Natural killer cell (primary cell): ENCODE measurements at regions not wholly inside any gene's neighbourhood (a gene's known extent, or its start where the extent isn't known, plus 50 kb on each side); places are given as distances from the start of the nearest gene placed in this dataset.

Source experiments
- ATAC-seq, 3 donors: fragments of 150-1000 bp in 2 of 3; fragments of 200-7000 bp in 1 of 3; cut with Tn5 transposase; 1 replicate in 1 of 3; 2 replicates in 2 of 3; pipeline ENCODE4 v1.10.0; 2021; ENCODE audit warnings: mild to moderate bottlenecking in 2 of 3, moderate library complexity in 2 of 3
- DNase-seq, 2 donors: peaks; one replicate each; pipeline versions ENCODE4 v3.0.0 to v3.0.0-alpha.2; 2013 to 2021; ENCODE audit warnings: mixed read lengths in 1 of 2
- H3K27ac ChIP-seq: one replicate; pipeline ENCODE4 v1.5.1; 2013; ENCODE audit warnings: mild to moderate bottlenecking, low read length
- H3K27me3 ChIP-seq: one replicate; pipeline ENCODE4 v1.6.1; 2013; ENCODE audit warnings: low read length; ENCODE audit not compliant: control insufficient read depth, insufficient read depth
- H3K36me3 ChIP-seq: one replicate; pipeline ENCODE4 v1.6.1; 2013; ENCODE audit warnings: low read length; ENCODE audit not compliant: control insufficient read depth, insufficient read depth
- H3K4me1 ChIP-seq: one replicate; pipeline ENCODE4 v1.6.1; 2013; ENCODE audit warnings: low read length; ENCODE audit not compliant: control insufficient read depth, insufficient read depth
- H3K4me3 ChIP-seq: one replicate; pipeline ENCODE4 v1.5.1; 2013; ENCODE audit warnings: low read length
- H3K9me3 ChIP-seq: one replicate; pipeline ENCODE4 v1.6.1; 2013; ENCODE audit warnings: low read length; ENCODE audit not compliant: control insufficient read depth, insufficient read depth
- H3K27ac Mint-ChIP-seq, 2 donors: one replicate each; pipeline ENCODE4 v1.8.0; 2022; ENCODE audit warnings: mild to moderate bottlenecking in 2 of 2, mixed read lengths in 2 of 2, moderate library complexity in 1 of 2
- H3K27me3 Mint-ChIP-seq, 2 donors: one replicate each; pipeline ENCODE4 v1.8.0; 2022; ENCODE audit warnings: low read depth in 2 of 2, mixed read lengths in 2 of 2
- H3K36me3 Mint-ChIP-seq: one replicate; pipeline ENCODE4 v1.8.0; 2022; ENCODE audit warnings: mixed read lengths
- H3K4me1 Mint-ChIP-seq, 2 donors: one replicate each; pipeline ENCODE4 v1.8.0; 2022; ENCODE audit warnings: mixed read lengths in 2 of 2
- H3K4me3 Mint-ChIP-seq: one replicate; pipeline ENCODE4 v1.8.0; 2022; ENCODE audit warnings: mild to moderate bottlenecking, moderate library complexity, mixed read lengths
- H3K9me3 Mint-ChIP-seq, 2 donors: one replicate each; pipeline ENCODE4 v1.8.0; 2022; ENCODE audit warnings: mixed read lengths in 2 of 2
- WGBS: methylation state at CpG from one replicate; pipeline ENCODE4 v1.1.7; 2013; ENCODE audit warnings: missing lambda C conversion rate; ENCODE audit not compliant: insufficient coverage; 5-methylcytosine and 5-hydroxymethylcytosine counted together
- intact Hi-C: fragments of 100-400 bp; cut with micrococcal nuclease; formaldehyde crosslinking; loops from one replicate; pipeline ENCODE4 v1.14.2; 2022
- TF ChIP-seq, protein P1 (sequence below): fragments of 200-600 bp; IDR thresholded peaks from one replicate; pipeline ENCODE4 v1.8.0; 2022; ENCODE audit warnings: antibody characterized with exemption

DNA sequence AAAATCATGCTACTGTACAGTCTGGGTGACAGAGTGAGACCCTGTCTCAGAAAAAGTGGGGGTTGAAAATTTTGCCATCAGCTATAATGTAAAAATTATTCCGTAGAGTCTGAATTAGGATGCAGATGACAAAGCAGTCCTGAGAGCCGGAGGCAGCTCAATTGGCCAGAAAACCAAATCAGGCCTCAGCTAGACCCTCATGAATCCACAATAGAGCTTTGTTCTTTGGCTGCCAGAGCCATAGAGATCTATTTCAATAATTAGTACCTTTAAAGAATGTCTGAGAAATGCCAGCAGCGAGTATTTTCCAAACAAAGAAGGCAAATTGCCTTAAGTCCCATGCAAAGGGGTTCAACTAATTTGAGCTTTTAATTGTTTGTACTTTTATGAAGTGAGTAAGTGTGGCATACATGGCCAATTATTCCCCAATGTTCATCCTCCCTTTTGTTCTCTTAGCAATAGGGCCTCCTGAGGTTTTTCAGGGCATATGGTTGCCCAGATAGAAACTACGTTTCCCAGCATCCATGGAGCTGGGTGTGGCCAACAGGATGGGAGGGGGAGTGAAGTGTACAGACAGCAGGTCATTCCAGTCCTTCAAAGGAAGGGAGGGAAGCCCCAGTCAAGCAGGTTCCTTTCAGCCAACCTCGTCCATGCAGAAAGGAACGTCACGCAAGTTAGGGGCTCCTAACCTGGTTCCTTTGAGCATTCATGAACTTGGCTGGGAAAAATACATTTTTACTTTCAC, 211.3 kb upstream of the APCDD1 start:
- no peak overlapping the region for H3K27ac ChIP-seq
- WGBS, result 77% methylated on average over 7 of the region's 7 CpGs
- no peaks in the 10 kb centered on the region for H3K27me3 ChIP-seq
- ATAC-seq, result no peak
- no peak overlapping the region for H3K27ac Mint-ChIP-seq
- no peaks in the 10 kb centered on the region for H3K36me3 Mint-ChIP-seq
- no peaks in the 10 kb centered on the region for H3K9me3 Mint-ChIP-seq
- no peak for DNase-seq
- H3K4me1 Mint-ChIP-seq, result no peaks in the 10 kb centered on the region
- intact Hi-C loops, result no loop called here
- no peak overlapping the region for H3K4me3 ChIP-seq
- H3K9me3 ChIP-seq, result no peaks in the 10 kb centered on the region
- no peak overlapping the region for H3K4me3 Mint-ChIP-seq
- H3K36me3 ChIP-seq, result no peaks in the 10 kb centered on the region
- TF ChIP-seq, protein P1, sequence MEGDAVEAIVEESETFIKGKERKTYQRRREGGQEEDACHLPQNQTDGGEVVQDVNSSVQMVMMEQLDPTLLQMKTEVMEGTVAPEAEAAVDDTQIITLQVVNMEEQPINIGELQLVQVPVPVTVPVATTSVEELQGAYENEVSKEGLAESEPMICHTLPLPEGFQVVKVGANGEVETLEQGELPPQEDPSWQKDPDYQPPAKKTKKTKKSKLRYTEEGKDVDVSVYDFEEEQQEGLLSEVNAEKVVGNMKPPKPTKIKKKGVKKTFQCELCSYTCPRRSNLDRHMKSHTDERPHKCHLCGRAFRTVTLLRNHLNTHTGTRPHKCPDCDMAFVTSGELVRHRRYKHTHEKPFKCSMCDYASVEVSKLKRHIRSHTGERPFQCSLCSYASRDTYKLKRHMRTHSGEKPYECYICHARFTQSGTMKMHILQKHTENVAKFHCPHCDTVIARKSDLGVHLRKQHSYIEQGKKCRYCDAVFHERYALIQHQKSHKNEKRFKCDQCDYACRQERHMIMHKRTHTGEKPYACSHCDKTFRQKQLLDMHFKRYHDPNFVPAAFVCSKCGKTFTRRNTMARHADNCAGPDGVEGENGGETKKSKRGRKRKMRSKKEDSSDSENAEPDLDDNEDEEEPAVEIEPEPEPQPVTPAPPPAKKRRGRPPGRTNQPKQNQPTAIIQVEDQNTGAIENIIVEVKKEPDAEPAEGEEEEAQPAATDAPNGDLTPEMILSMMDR, result no peak
- no peaks in the 10 kb centered on the region for H3K27me3 Mint-ChIP-seq
- no peaks in the 10 kb centered on the region for H3K4me1 ChIP-seq

DNA sequence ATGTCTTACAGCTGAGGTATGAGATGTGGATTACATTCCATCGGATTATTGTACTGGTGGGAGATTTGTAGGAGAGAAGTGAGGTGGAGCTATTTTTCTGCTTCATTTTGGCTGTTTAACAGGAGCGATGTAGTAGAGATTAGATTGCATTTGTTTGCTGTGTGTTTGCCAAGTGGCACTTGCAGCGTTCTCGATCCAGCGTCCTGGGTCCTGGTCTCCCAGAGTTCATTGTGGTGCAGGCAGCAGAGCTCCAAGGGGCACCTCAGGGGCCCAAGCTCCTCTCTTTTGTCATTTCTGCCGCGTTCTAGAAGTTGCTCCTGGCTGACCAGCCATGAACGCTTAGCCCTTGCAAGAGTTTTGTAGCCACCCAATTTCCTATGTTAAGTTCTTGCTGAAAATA, 210.1 kb upstream of the APCDD1 start:
- H3K4me3 Mint-ChIP-seq, result no peak overlapping the region
- ATAC-seq (no peak), DNase-seq (no peak)
- no peak overlapping the region for H3K27ac Mint-ChIP-seq
- H3K4me1 Mint-ChIP-seq, result no peaks in the 10 kb centered on the region
- Histone ChIP-seq H3K4me3 (no peak overlapping the region), H3K4me1 (no peaks in the 10 kb centered on the region), H3K36me3 (no peaks in the 10 kb centered on the region), H3K27me3 (no peaks in the 10 kb centered on the region), H3K27ac (no peak overlapping the region), H3K9me3 (no peaks in the 10 kb centered on the region)
- intact Hi-C loops, result no loop called here
- TF ChIP-seq, protein P1, result no peak
- H3K9me3 Mint-ChIP-seq, result no peaks in the 10 kb centered on the region
- H3K27me3 Mint-ChIP-seq, result no peaks in the 10 kb centered on the region
- H3K36me3 Mint-ChIP-seq, result no peaks in the 10 kb centered on the region
- WGBS, result 92% methylated on average over 8 of the region's 8 CpGs

DNA sequence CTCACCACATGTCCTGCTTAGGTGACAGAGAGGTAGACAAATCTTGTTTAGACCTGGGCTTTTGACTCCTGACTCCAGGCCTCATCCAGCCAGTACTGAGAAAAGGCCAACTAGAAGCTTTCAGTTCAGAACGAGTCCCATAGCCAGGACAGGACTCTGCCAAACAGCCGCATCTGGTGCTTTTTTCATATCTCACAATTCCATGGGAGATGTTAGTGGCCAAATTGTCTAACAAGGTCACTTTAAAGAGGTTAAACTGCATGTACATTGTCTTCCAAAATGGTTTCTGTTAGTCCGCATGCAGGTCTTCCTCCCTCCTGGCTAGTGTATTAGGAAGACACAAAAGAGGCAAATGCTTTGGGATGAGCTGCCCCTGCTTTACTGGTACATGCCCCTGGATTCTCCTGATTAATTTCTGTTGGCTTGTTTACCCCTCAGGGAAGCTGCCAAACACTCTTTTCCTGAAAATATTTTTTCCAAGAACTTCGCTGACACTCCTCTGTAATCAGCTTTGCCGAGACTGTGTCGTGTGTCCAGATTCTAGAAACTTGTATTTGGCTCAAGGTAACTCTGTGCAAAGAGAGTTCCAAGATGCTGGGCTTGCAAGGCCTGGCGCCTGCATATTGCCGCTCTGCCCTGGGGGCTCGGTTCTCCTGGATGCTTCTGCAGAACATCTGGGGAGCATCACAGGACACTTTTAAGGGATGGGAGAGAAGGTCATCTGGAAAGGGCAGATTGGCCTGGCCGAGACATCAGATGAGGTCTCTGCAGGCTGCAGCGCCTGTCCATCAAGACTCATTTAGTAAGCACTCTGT, 209.2 kb upstream of the APCDD1 start:
- intact Hi-C loops, result no loop called here
- 94% methylated on average over 11 of the region's 11 CpGs for WGBS
- Mint-ChIP-seq H3K4me3 (no peak overlapping the region), H3K27ac (no peak overlapping the region), H3K36me3 (no peaks in the 10 kb centered on the region), H3K9me3 (no peaks in the 10 kb centered on the region), H3K27me3 (no peaks in the 10 kb centered on the region), H3K4me1 (no peaks in the 10 kb centered on the region)
- no peaks in the 10 kb centered on the region for H3K9me3 ChIP-seq
- H3K4me3 ChIP-seq, result no peak overlapping the region
- H3K4me1 ChIP-seq, result no peaks in the 10 kb centered on the region
- H3K27me3 ChIP-seq, result no peaks in the 10 kb centered on the region
- ATAC-seq, result no peak
- H3K36me3 ChIP-seq, result no peaks in the 10 kb centered on the region
- TF ChIP-seq, protein P1, result no peak
- no peak overlapping the region for H3K27ac ChIP-seq
- DNase-seq, result no peak
